Aorta (tissue), 5 donors: ENCODE measurements at regions not wholly inside any gene's neighbourhood (a gene's known extent, or its start where the extent isn't known, plus 50 kb on each side); places are given as distances from the start of the nearest gene placed in this dataset.
A peak's percentile ranks its signal among the peaks of the same experiment; 100 is the strongest.

Source experiments
- ATAC-seq: fragments of 200-7000 bp; cut with Tn5 transposase; one replicate; pipeline ENCODE4 v1.9.1; 2022; ENCODE audit warnings: moderate library complexity; ENCODE audit not compliant: low FRiP score
- DNase-seq, 2 donors: peaks; one replicate each; pipeline ENCODE4 v3.0.0-alpha.2; 2020
- H3K27ac ChIP-seq, 2 donors: one replicate each; pipeline ENCODE4 v1.5.1; 2013; ENCODE audit warnings: low read length in 2 of 2, mild to moderate bottlenecking in 2 of 2, moderate library complexity in 2 of 2, control low read depth in 1 of 2, inconsistent platforms in 1 of 2, low read depth in 1 of 2
- H3K27me3 ChIP-seq, 2 donors: one replicate each; pipeline ENCODE4 v1.6.1; 2013; ENCODE audit warnings: control low read depth in 1 of 2, low read length in 1 of 2, mild to moderate bottlenecking in 1 of 2, moderate library complexity in 1 of 2; ENCODE audit not compliant: insufficient read depth in 2 of 2, control insufficient read depth in 1 of 2
- H3K36me3 ChIP-seq, 2 donors: one replicate each; pipeline ENCODE4 v1.6.1; 2013; ENCODE audit warnings: control low read depth in 1 of 2, low read length in 1 of 2, mild to moderate bottlenecking in 1 of 2; ENCODE audit not compliant: insufficient read depth in 2 of 2, control insufficient read depth in 1 of 2
- H3K4me1 ChIP-seq, 2 donors: one replicate each; pipeline ENCODE4 v1.6.1; 2013; ENCODE audit warnings: low read length in 2 of 2, control low read depth in 1 of 2, mild to moderate bottlenecking in 1 of 2, moderate library complexity in 1 of 2; ENCODE audit not compliant: insufficient read depth in 2 of 2, control insufficient read depth in 1 of 2
- H3K4me3 ChIP-seq, 2 donors: one replicate each; pipeline ENCODE4 v1.5.1; 2013; ENCODE audit warnings: low read length in 2 of 2, control low read depth in 1 of 2, mild to moderate bottlenecking in 1 of 2
- H3K9me3 ChIP-seq: one replicate; pipeline ENCODE4 v1.6.1; 2013; ENCODE audit warnings: mild to moderate bottlenecking, low read length; ENCODE audit not compliant: control insufficient read depth
- WGBS, 2 donors: extraction: QIAGEN DNeasy Blood & Tissue Kit; methylation state at CpG; one replicate each; pipeline ENCODE4 v1.1.7; 2013; 5-methylcytosine and 5-hydroxymethylcytosine counted together
- intact Hi-C, 2 donors: fragments of 100-400 bp; cut with DNase I; formaldehyde crosslinking; loops; one replicate each; pipeline versions ENCODE4 v1.14.2 to v1.15.0; 2022
- donor health status: healthy with polysubstance abuse.
- donor health status: Bipolar disorder and iron deficiency.
- donor health status: DM: no; HTN: no; CAD: no.
- donor health status: DM: no; HTN: no; CAD: no.
- donor health status: DM: yes; HTN: yes; CAD: no.

- intact Hi-C loops, result no loop called here
- 75 to 82% methylated on average over 3 of the region's 3 CpGs for WGBS, 2 donors
- Histone ChIP-seq H3K4me3 (no peak overlapping the region), H3K4me1 (no peaks in the 10 kb centered on the region), H3K27me3 (no peaks in the 10 kb centered on the region), H3K27ac (no peak overlapping the region), H3K9me3 (no peaks in the 10 kb centered on the region), H3K36me3 (no peaks in the 10 kb centered on the region)
- ATAC-seq, result no peak
- DNase-seq, result no peak
Observed at GRCh38 chr2:220215785-220216184, 588.4 kb downstream of the SLC4A3 start.

- DNase-seq (no peak), ATAC-seq (no peak)
- intact Hi-C loops, result no loop called here
- H3K27me3 ChIP-seq, result no peaks in the 10 kb centered on the region
- no peaks in the 10 kb centered on the region for H3K9me3 ChIP-seq
- H3K27ac ChIP-seq, result no peak overlapping the region
- H3K4me3 ChIP-seq, result no peak overlapping the region
- peaks cover 0 to 1% of the 10 kb centered on the region in 2 donors for H3K36me3 ChIP-seq
- no peaks in the 10 kb centered on the region for H3K4me1 ChIP-seq
Observed at GRCh38 chr2:220219371-220219770, 591.9 kb downstream of the SLC4A3 start.

- no peak for ATAC-seq
- H3K27me3 ChIP-seq, result no peaks in the 10 kb centered on the region
Observed at GRCh38 chr2:220220009-220220408, 592.6 kb downstream of the SLC4A3 start.

GRCh38 chr2:220221992-220222391 is 594.6 kb downstream of the SLC4A3 start:
- H3K9me3 ChIP-seq, result no peaks in the 10 kb centered on the region
- no peak overlapping the region for H3K4me3 ChIP-seq
- no peak for DNase-seq
- intact Hi-C loops, result loop anchor here in 1 of 2 donors (10.0 kb wide), 1 partner anchor 147 kb away; no protein-coding TSS in a partner anchor
- no peaks in the 10 kb centered on the region for H3K27me3 ChIP-seq
- peaks cover 0 to 1% of the 10 kb centered on the region in 2 donors for H3K36me3 ChIP-seq
- ATAC-seq, result peak; percentile 42
- 75 to 80% methylated on average over 5 of the region's 5 CpGs for WGBS, 2 donors
- H3K4me1 ChIP-seq, result no peaks in the 10 kb centered on the region
- H3K27ac ChIP-seq, result no peak overlapping the region

More at GRCh38 chr2:220220009-220220408, 592.6 kb downstream of the SLC4A3 start:
- WGBS, 2 donors, result 86 to 88% methylated on average over 2 of the region's 2 CpGs
- Histone ChIP-seq H3K4me3 (no peak overlapping the region), H3K36me3 (peaks cover 0 to 1% of the 10 kb centered on the region in 2 donors), H3K27ac (no peak overlapping the region), H3K4me1 (no peaks in the 10 kb centered on the region), H3K9me3 (no peaks in the 10 kb centered on the region)
- intact Hi-C loops, result loop anchor here in 1 of 2 donors (10.0 kb wide), 1 partner anchor 145 kb away; no protein-coding TSS in a partner anchor
- no peak for DNase-seq

GRCh38 chr2:220224691-220225543 is 597.5 kb downstream of the SLC4A3 start:
- Histone ChIP-seq H3K9me3 (no peaks in the 10 kb centered on the region), H3K36me3 (peaks cover 0 to 1% of the 10 kb centered on the region in 2 donors), H3K27ac (no peak overlapping the region), H3K27me3 (no peaks in the 10 kb centered on the region), H3K4me1 (no peaks in the 10 kb centered on the region), H3K4me3 (no peak overlapping the region)
- DNase-seq (no peak), ATAC-seq (no peak)
- 13 to 19% methylated on average over 4 of the region's 4 CpGs for WGBS, 2 donors
- intact Hi-C loops, result loop anchor here in 1 of 2 donors (10.0 kb wide), 1 partner anchor 150 kb away; no protein-coding TSS in a partner anchor

- peaks cover 0 to 1% of the 10 kb centered on the region in 2 donors for H3K36me3 ChIP-seq
- H3K27ac ChIP-seq, result no peak overlapping the region
- no peaks in the 10 kb centered on the region for H3K27me3 ChIP-seq
- no peak overlapping the region for H3K4me3 ChIP-seq
- H3K9me3 ChIP-seq, result no peaks in the 10 kb centered on the region
- no peak for ATAC-seq
- intact Hi-C loops, result loop anchor here in 1 of 2 donors (10.0 kb wide), 1 partner anchor 151 kb away; no protein-coding TSS in a partner anchor
- H3K4me1 ChIP-seq, result no peaks in the 10 kb centered on the region
- DNase-seq, result no peak
- WGBS, 2 donors, result 79 to 80% methylated on average over 2 of the region's 2 CpGs
Observed at GRCh38 chr2:220226076-220226475, 598.6 kb downstream of the SLC4A3 start.

GRCh38 chr2:220226546-220226945 is 599.1 kb downstream of the SLC4A3 start:
- Histone ChIP-seq H3K36me3 (no peaks in the 10 kb centered on the region), H3K9me3 (no peaks in the 10 kb centered on the region), H3K27me3 (no peaks in the 10 kb centered on the region), H3K27ac (no peak overlapping the region), H3K4me1 (no peaks in the 10 kb centered on the region), H3K4me3 (no peak overlapping the region)
- DNase-seq, result no peak
- ATAC-seq, result no peak
- intact Hi-C loops, result loop anchor here in 1 of 2 donors (10.0 kb wide), 1 partner anchor 152 kb away; no protein-coding TSS in a partner anchor
- WGBS, 2 donors, result 88 to 99% methylated on average over 1 of the region's 1 CpG

- Histone ChIP-seq H3K4me1 (no peaks in the 10 kb centered on the region), H3K27ac (no peak overlapping the region), H3K36me3 (no peaks in the 10 kb centered on the region), H3K27me3 (no peaks in the 10 kb centered on the region), H3K9me3 (no peaks in the 10 kb centered on the region), H3K4me3 (no peak overlapping the region)
- ATAC-seq, result peak; percentile 48
- DNase-seq, result no peak
- WGBS, 2 donors, result 32 to 35% methylated on average over 4 of the region's 4 CpGs
- intact Hi-C loops, result loop anchor here in 1 of 2 donors (10.0 kb wide), 1 partner anchor 153 kb away; no protein-coding TSS in a partner anchor
Observed at GRCh38 chr2:220227266-220227920, 600.0 kb downstream of the SLC4A3 start.
